NB4 (cell line): ENCODE measurements at regions not wholly inside any gene's neighbourhood (a gene's known extent, or its start where the extent isn't known, plus 50 kb on each side); places are given as distances from the start of the nearest gene placed in this dataset.

Experiments used
- POLR2A ChIP-seq: IDR thresholded peaks from 2 replicates; pipeline ENCODE4 v1.6.1; 2011; ENCODE audit warnings: mild to moderate bottlenecking; ENCODE audit not compliant: insufficient read length; ENCODE audit errors: extremely low read depth
- TF ChIP-seq, protein P1 (sequence below): IDR thresholded peaks from one replicate; pipeline ENCODE4 v1.5.1; 2012; ENCODE audit warnings: low read depth, low read length

DNA sequence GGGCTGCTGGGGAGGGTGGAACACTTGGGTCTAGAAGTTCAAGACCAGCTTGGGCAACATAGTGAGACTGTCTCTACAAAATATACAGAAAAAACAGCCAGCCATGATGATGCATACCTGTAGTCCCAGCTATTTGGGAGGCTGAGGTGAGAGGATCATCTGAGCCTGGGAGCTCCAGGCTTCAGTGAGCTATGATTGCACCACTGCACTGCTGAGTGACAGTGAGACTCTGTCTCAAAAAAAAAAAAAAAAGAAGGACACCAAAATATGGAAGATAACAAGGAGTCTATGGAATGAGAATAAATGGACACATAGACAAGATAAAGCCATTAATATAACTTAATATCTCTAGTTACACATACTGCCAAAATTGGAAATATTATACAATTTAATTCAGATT lies 62.7 kb upstream of the IL15 start:
- TF ChIP-seq, protein P1, sequence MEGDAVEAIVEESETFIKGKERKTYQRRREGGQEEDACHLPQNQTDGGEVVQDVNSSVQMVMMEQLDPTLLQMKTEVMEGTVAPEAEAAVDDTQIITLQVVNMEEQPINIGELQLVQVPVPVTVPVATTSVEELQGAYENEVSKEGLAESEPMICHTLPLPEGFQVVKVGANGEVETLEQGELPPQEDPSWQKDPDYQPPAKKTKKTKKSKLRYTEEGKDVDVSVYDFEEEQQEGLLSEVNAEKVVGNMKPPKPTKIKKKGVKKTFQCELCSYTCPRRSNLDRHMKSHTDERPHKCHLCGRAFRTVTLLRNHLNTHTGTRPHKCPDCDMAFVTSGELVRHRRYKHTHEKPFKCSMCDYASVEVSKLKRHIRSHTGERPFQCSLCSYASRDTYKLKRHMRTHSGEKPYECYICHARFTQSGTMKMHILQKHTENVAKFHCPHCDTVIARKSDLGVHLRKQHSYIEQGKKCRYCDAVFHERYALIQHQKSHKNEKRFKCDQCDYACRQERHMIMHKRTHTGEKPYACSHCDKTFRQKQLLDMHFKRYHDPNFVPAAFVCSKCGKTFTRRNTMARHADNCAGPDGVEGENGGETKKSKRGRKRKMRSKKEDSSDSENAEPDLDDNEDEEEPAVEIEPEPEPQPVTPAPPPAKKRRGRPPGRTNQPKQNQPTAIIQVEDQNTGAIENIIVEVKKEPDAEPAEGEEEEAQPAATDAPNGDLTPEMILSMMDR = no peak
- no peak for TF ChIP-seq POLR2A
